ENCODE measurements at regions not wholly inside any gene's neighbourhood (a gene's known extent, or its start where the extent isn't known, plus 50 kb on each side); places are given as distances from the start of the nearest gene placed in this dataset.

DNA sequence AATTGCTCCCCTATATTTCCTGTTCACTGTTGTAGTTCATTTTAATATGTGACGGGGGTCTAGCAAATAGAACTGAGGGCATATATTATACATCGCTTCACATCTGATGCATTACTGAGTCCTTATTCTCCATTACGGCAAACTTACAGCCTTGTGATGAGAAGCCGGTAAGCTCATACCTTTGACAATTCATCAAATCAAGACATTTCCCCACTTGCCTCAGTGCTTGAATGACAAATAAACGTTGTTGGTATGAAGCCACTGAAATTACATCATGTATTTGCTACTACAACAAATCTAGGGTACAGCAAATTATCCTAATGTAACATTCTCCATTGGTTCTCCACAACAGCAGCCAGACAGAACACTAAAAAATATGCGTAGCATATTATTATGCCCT is 1999.8 kb downstream of the LRRC4C start:
- intact Hi-C loops (cut with micrococcal nuclease), result no loop called here
- Histone ChIP-seq H3K79me2 (ENCODE audit: insufficient read depth, low read length) (no peaks in the 10 kb centered on the region), H3K36me3 (replicated peaks in 1 of 2; ENCODE audit: control insufficient read depth in 1 of 2, insufficient read depth in 2 of 2, low read length in 2 of 2) (no peaks in the 10 kb centered on the region), H3K9ac (ENCODE audit: insufficient read depth, low read length, poor library complexity, severe bottlenecking) (no peak overlapping the region), H2AFZ (ENCODE audit: insufficient read depth, low read depth, low read length, poor library complexity, severe bottlenecking) (no peak overlapping the region), H3K27ac (ENCODE audit: low read depth in 1 of 2, low read length in 2 of 2) (no peak overlapping the region), H4K20me1 (ENCODE audit: insufficient read depth, low read length) (no peaks in the 10 kb centered on the region), H3K4me1 (ENCODE audit: control insufficient read depth in 1 of 2, insufficient read depth in 2 of 2, low read length in 2 of 2) (no peaks in the 10 kb centered on the region), H3K4me2 (replicated peaks; ENCODE audit: extremely low read depth, low read length, poor library complexity, severe bottlenecking) (no peak overlapping the region), H3K27me3 (ENCODE audit: control insufficient read depth in 2 of 2, insufficient read depth in 2 of 2, low read length in 2 of 2) (no peaks in the 10 kb centered on the region), H3K4me3 (replicated peaks in 1 of 3; ENCODE audit: low read depth in 2 of 3, low read length in 3 of 3) (no peak overlapping the region), H3K9me3 (replicated peaks in 1 of 2; ENCODE audit: control insufficient read depth in 1 of 2, insufficient read depth in 1 of 2, low read length in 2 of 2) (no peaks in the 10 kb centered on the region)
- 100% methylated on average over 3 of the region's 6 CpGs for WGBS (ENCODE audit: insufficient coverage)
- TF ChIP-seq, protein P1, sequence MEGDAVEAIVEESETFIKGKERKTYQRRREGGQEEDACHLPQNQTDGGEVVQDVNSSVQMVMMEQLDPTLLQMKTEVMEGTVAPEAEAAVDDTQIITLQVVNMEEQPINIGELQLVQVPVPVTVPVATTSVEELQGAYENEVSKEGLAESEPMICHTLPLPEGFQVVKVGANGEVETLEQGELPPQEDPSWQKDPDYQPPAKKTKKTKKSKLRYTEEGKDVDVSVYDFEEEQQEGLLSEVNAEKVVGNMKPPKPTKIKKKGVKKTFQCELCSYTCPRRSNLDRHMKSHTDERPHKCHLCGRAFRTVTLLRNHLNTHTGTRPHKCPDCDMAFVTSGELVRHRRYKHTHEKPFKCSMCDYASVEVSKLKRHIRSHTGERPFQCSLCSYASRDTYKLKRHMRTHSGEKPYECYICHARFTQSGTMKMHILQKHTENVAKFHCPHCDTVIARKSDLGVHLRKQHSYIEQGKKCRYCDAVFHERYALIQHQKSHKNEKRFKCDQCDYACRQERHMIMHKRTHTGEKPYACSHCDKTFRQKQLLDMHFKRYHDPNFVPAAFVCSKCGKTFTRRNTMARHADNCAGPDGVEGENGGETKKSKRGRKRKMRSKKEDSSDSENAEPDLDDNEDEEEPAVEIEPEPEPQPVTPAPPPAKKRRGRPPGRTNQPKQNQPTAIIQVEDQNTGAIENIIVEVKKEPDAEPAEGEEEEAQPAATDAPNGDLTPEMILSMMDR (IDR thresholded peaks at IDR 0.05), result no peak
- no peak for DNase-seq
- Mint-ChIP-seq H3K27me3 (ENCODE audit: low read depth in 3 of 3) (peaks cover 0 to 2% (median 0%) of the 10 kb centered on the region in 3 donors), H3K4me3 (no peak overlapping the region), H3K36me3 (no peaks in the 10 kb centered on the region), H3K9me3 (peaks cover 0 to 5% (median 3%) of the 10 kb centered on the region in 7 donors), H3K4me1 (no peaks in the 10 kb centered on the region), H3K27ac (no peak overlapping the region)

DNA sequence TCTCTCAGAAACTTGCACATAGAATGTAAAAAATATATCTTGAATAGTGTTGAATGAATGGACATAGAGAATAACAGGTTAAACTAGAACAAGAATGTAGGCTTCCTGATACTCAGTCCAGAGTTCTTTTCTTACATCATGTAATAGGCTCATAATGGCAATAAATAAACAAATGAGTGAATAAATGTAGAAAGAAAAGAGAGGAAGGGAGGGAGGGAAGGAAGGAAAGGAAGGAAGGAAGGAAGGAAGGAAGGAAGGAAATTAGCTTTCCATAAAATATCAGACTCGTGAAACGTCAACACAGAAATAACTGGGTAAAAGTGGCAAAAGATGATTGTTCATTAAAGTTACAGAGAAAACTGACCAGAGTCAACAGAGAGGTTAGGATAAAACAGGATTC is 2001.0 kb downstream of the LRRC4C start:
- Histone ChIP-seq H3K9ac (ENCODE audit: insufficient read depth, low read length, poor library complexity, severe bottlenecking) (no peak overlapping the region), H4K20me1 (ENCODE audit: insufficient read depth, low read length) (no peaks in the 10 kb centered on the region), H3K4me1 (ENCODE audit: control insufficient read depth in 1 of 2, insufficient read depth in 2 of 2, low read length in 2 of 2) (no peaks in the 10 kb centered on the region), H3K4me3 (replicated peaks in 1 of 3; ENCODE audit: low read depth in 2 of 3, low read length in 3 of 3) (no peak overlapping the region), H3K79me2 (ENCODE audit: insufficient read depth, low read length) (no peaks in the 10 kb centered on the region), H3K27ac (ENCODE audit: low read depth in 1 of 2, low read length in 2 of 2) (no peak overlapping the region), H3K9me3 (replicated peaks in 1 of 2; ENCODE audit: control insufficient read depth in 1 of 2, insufficient read depth in 1 of 2, low read length in 2 of 2) (no peaks in the 10 kb centered on the region), H2AFZ (ENCODE audit: insufficient read depth, low read depth, low read length, poor library complexity, severe bottlenecking) (no peak overlapping the region), H3K36me3 (replicated peaks in 1 of 2; ENCODE audit: control insufficient read depth in 1 of 2, insufficient read depth in 2 of 2, low read length in 2 of 2) (no peaks in the 10 kb centered on the region), H3K27me3 (ENCODE audit: control insufficient read depth in 2 of 2, insufficient read depth in 2 of 2, low read length in 2 of 2) (no peaks in the 10 kb centered on the region), H3K4me2 (replicated peaks; ENCODE audit: extremely low read depth, low read length, poor library complexity, severe bottlenecking) (no peak overlapping the region)
- no peak for DNase-seq
- Mint-ChIP-seq H3K4me1 (no peaks in the 10 kb centered on the region), H3K4me3 (no peak overlapping the region), H3K27me3 (ENCODE audit: low read depth in 3 of 3) (peaks cover 0 to 2% (median 0%) of the 10 kb centered on the region in 3 donors), H3K36me3 (no peaks in the 10 kb centered on the region), H3K9me3 (peaks cover 0 to 5% (median 3%) of the 10 kb centered on the region in 7 donors), H3K27ac (no peak overlapping the region)
- no CpG with 5 or more reads among the region's 2 CpGs for whole genome bisulfite sequencing (ENCODE audit: insufficient coverage)
- intact Hi-C loops (cut with micrococcal nuclease), result no loop called here
- TF ChIP-seq, protein P1 (IDR thresholded peaks at IDR 0.05), result no peak
